NCI-H510A treated with DMSO at 0.1 percent for 48 hours (cell line): ENCODE measurements at regions not wholly inside any gene's neighbourhood (a gene's known extent, or its start where the extent isn't known, plus 50 kb on each side); places are given as distances from the start of the nearest gene placed in this dataset.

Source experiments
- DNase-seq: peaks from one replicate; lab custom pipeline; 2025; lab: John Stamatoyannopoulos, UW

- no peak for DNase-seq
Measured at GRCh38 chr11:26244207-26244606, 87.7 kb upstream of the ANO3 start.

GRCh38 chr11:26245046-26245445, 86.9 kb upstream of the ANO3 start:
- no peak for DNase-seq

DNA sequence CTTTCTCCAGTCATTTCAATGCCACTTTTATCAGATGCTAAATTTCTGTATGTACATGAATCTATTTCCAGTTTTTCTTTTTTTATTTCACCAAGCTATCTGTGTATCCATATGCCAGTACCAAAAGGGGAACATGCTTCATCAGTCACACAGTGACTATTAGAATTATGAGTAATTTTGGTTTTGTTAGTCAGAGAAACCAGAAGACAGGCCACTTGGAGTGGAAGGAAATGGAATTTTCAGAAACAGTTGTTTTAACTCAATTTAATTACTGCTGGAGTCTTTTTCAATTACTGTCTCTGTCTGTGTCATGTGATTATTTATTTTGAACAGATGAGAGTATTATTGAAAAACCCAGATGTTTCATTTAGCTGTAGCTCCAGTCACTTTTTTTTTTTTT, 84.6 kb upstream of the ANO3 start:
- DNase-seq, result no peak

- no peak for DNase-seq
Measured at GRCh38 chr11:26248661-26249060, 83.3 kb upstream of the ANO3 start.

DNA sequence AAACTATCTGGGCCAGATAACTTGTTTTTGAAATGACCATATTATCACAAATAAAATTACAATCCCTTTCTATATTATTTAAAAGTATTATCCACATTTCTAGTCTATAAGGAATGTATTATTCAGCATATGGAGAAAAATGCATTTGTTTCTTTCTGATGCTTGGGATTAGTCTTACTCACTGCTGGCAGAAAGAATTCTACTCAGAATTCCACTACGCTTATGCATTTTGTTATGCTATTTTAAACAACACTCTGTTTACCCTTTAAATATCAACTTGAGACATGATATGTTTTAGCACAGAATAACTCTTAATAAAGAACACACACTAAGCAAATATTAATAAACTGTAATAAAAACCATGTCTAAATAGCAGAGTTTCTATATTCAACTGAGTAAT, 77.6 kb upstream of the ANO3 start:
- no peak for DNase-seq

GRCh38 chr11:26263769-26264168, 68.2 kb upstream of the ANO3 start:
- no peak for DNase-seq

DNA sequence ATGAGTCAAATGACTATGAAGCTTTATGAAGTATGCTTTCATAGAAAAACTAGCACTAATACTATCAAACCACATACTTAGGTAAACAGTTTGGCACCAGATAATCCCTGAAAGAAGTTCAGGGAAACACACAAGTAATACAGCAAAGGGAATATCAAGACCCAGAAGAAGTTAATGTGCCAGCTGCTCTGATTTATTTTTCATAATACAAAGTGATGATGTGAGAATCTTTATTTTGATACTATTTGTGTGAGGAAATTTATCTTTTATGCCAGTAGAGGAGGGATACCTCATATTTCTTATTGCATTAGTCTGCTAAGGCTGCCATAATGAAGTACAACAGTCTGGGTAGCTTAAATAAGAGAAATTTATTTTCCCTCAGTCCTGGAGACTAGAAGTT, 67.7 kb upstream of the ANO3 start:
- DNase-seq, result no peak

GRCh38 chr11:26268980-26269660, 62.8 kb upstream of the ANO3 start:
- no peak for DNase-seq

DNA sequence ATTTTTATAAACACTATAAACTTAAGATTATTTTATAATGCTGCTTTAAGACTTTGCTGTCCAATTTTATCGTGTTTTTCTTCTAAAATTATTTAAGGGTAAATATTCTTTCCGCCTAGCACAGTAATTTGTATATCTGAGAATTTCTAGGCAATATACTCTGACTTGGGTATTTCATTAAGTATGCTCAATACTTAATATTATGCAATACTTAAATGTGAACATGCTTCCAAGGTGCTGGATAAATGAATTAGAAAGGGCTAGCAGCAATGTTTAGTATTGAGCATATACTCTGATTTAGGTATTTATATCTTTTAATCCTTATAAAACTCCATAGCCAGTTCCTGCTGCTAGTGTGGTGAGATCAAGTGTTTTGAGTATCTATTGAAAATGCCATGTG, 60.3 kb upstream of the ANO3 start:
- DNase-seq, result no peak

DNA sequence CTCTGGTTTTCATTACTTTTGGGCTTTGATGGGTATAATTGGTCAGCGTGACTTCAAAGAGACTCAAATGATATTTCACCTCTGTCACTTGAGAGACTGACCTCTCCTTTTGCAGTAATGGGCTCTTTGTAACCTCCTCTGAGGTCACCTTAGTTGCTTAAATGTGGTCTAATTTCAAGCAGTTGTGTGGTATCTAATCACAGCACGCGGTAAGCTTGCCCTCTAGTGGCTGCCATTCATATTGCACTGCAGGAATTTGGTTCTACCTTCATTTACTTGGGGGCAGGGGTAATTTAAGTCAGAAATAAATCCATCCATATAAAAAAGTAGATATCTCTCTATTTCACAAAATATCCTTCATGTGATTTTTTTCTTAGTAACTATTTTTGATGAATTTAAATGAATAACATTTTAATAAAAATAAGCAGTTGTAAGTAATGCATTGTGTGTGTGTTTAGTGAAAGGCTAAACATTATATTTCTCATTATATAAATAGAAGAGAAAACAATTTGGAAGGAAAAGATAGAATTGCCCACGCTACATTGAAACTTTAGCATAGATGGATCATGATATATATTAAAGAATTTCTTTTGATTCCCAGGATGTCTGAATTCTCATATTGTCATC, 55.0 kb upstream of the ANO3 start:
- peak; percentile 21 for DNase-seq

- no peak for DNase-seq
Measured at GRCh38 chr11:26278354-26278753, 53.6 kb upstream of the ANO3 start.
